ENCODE measurements at regions not wholly inside any gene's neighbourhood (a gene's known extent, or its start where the extent isn't known, plus 50 kb on each side); places are given as distances from the start of the nearest gene placed in this dataset.

- TF ChIP-seq POLR2AphosphoS5 (IDR thresholded peaks at IDR 0.05; ENCODE audit: low read depth, low read length) (no peak), SIN3A (IDR thresholded peaks at IDR 0.05; ENCODE audit: borderline replicate concordance, insufficient read depth, low read depth, low read length) (no peak)
- TF ChIP-seq, protein P1, sequence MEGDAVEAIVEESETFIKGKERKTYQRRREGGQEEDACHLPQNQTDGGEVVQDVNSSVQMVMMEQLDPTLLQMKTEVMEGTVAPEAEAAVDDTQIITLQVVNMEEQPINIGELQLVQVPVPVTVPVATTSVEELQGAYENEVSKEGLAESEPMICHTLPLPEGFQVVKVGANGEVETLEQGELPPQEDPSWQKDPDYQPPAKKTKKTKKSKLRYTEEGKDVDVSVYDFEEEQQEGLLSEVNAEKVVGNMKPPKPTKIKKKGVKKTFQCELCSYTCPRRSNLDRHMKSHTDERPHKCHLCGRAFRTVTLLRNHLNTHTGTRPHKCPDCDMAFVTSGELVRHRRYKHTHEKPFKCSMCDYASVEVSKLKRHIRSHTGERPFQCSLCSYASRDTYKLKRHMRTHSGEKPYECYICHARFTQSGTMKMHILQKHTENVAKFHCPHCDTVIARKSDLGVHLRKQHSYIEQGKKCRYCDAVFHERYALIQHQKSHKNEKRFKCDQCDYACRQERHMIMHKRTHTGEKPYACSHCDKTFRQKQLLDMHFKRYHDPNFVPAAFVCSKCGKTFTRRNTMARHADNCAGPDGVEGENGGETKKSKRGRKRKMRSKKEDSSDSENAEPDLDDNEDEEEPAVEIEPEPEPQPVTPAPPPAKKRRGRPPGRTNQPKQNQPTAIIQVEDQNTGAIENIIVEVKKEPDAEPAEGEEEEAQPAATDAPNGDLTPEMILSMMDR (IDR thresholded peaks at IDR 0.05) = no peak
Measured at GRCh38 chr22:49015459-49015858, 812.2 kb downstream of the BRD1 start.

All from Panc1 (cell line).